ENCODE measurements at regions not wholly inside any gene's neighbourhood (a gene's known extent, or its start where the extent isn't known, plus 50 kb on each side); places are given as distances from the start of the nearest gene placed in this dataset.

DNA sequence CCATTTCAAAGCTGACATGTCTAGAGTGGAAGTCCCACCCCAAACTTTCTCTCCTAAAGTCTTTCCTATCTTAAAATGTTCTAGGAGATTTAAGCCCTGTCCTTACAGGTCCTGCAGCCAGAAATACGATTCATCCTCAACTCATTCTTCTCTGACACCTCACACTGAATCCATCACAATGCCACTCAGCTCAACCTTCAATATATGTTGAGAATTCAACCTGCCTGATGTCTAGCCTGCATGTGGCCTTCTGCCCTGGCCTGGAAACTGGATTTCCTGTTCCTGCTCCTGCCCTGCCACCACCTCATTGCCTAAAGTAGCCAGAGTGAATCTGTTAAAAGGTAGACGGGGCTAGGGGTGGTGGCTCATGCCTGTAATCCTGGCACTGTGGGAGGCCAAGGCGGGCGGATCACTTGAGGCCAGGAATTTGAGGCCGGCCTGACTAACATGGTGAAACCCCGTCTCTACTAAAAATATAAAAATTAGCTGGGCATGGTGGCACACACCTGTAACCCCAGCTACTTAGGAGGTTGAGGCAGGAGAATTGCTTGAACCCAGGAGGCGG, 345.9 kb downstream of the CDH26 start:
- Histone ChIP-seq H3K4me1 (no peaks in the 10 kb centered on the region), H3K4me3 (ENCODE audit: low read depth, low read length) (no peak overlapping the region), H3K27me3 (no peaks in the 10 kb centered on the region), H3K9me3 (no peaks in the 10 kb centered on the region; the same call in 1 of the 2 replicates), H3K36me3 (no peaks in the 10 kb centered on the region)
- TF ChIP-seq, protein P1, sequence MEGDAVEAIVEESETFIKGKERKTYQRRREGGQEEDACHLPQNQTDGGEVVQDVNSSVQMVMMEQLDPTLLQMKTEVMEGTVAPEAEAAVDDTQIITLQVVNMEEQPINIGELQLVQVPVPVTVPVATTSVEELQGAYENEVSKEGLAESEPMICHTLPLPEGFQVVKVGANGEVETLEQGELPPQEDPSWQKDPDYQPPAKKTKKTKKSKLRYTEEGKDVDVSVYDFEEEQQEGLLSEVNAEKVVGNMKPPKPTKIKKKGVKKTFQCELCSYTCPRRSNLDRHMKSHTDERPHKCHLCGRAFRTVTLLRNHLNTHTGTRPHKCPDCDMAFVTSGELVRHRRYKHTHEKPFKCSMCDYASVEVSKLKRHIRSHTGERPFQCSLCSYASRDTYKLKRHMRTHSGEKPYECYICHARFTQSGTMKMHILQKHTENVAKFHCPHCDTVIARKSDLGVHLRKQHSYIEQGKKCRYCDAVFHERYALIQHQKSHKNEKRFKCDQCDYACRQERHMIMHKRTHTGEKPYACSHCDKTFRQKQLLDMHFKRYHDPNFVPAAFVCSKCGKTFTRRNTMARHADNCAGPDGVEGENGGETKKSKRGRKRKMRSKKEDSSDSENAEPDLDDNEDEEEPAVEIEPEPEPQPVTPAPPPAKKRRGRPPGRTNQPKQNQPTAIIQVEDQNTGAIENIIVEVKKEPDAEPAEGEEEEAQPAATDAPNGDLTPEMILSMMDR (IDR thresholded peaks at IDR 0.05; ENCODE audit: low read depth, low read length): no peak
- DNase-seq: no peak

DNA sequence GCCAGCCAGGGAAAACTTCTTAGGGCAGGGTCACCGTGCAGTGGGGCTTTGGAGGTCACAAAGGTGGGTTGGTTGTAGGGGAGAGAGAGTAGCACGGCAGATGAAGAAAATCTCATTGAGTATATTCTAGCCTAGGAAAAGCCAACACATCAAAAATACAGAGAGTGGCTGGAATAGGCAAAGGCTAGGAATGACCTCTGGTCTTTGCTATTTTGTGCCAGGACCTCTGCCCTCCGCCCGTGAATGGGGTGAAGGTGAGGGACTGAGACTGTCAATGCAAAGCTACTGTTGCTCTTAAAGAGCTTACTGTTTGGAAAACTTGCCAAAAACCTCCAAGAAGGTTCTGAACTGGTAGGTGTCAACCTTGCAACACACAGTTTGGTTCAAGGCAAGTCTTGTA, 346.7 kb downstream of the CDH26 start:
- DNase-seq: no peak
- Histone ChIP-seq H3K27me3 (no peaks in the 10 kb centered on the region), H3K4me3 (ENCODE audit: low read depth, low read length) (no peak overlapping the region), H3K36me3 (no peaks in the 10 kb centered on the region), H3K9me3 (no peaks in the 10 kb centered on the region; the same call in 1 of the 2 replicates), H3K4me1 (no peaks in the 10 kb centered on the region)
- TF ChIP-seq, protein P1 (IDR thresholded peaks at IDR 0.05; ENCODE audit: low read depth, low read length): no peak

DNA sequence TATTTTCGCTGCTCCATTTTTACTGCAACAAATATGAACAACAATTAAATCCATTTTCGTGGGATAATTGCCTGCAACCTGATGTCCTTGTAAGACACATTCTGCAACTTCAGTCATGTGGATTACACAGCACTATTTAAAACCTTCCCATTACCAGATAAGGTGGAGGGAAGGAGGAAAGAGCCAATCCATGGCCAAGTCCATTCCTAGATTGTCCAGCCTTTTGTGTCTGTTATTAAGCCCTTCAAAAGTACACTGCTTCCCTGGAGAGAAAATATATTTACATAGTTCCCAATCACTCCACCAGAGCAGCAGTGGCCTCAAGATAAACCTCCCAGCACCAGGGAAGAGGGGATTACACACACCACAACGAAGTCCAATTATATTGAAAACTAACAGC, 347.9 kb downstream of the CDH26 start:
- H3K27me3 ChIP-seq: no peaks in the 10 kb centered on the region
- no peaks in the 10 kb centered on the region for H3K4me1 ChIP-seq
- TF ChIP-seq, protein P1 (IDR thresholded peaks at IDR 0.05; ENCODE audit: low read depth, low read length): no peak
- no peaks in the 10 kb centered on the region for H3K36me3 ChIP-seq
- DNase-seq: no peak
- H3K4me3 ChIP-seq (ENCODE audit: low read depth, low read length): no peak overlapping the region
- H3K9me3 ChIP-seq: 0 out of 2 replicates have a peak, but pooled peaks cover under 1% of the 10 kb centered on the region

DNA sequence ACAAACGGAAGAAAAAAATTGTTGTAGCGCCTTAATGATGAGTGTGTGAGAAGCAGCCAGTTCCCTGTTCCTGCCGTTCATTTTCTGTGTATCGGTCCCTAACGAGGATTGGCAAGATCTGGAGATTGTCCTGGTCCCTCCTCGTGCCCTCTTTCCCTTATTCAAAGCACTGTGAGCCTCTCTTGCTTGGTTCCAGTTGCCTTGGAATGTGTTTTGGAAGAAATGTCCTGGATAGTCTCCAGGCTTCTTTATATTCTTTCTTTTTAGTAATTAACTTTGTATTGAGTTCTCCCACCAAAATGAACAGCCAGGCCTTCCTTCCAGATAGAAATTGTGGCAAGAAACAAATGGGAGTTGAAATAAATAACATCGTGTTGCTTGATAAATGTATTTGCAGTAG, 348.3 kb downstream of the CDH26 start:
- no peaks in the 10 kb centered on the region for H3K27me3 ChIP-seq
- H3K4me1 ChIP-seq: no peaks in the 10 kb centered on the region
- peaks cover 4% of the 10 kb centered on the region; the same call in 1 of the 2 replicates for H3K9me3 ChIP-seq
- no peak overlapping the region for H3K4me3 ChIP-seq (ENCODE audit: low read depth, low read length)
- DNase-seq: no peak
- TF ChIP-seq, protein P1 (IDR thresholded peaks at IDR 0.05; ENCODE audit: low read depth, low read length): no peak
- H3K36me3 ChIP-seq: no peaks in the 10 kb centered on the region

DNA sequence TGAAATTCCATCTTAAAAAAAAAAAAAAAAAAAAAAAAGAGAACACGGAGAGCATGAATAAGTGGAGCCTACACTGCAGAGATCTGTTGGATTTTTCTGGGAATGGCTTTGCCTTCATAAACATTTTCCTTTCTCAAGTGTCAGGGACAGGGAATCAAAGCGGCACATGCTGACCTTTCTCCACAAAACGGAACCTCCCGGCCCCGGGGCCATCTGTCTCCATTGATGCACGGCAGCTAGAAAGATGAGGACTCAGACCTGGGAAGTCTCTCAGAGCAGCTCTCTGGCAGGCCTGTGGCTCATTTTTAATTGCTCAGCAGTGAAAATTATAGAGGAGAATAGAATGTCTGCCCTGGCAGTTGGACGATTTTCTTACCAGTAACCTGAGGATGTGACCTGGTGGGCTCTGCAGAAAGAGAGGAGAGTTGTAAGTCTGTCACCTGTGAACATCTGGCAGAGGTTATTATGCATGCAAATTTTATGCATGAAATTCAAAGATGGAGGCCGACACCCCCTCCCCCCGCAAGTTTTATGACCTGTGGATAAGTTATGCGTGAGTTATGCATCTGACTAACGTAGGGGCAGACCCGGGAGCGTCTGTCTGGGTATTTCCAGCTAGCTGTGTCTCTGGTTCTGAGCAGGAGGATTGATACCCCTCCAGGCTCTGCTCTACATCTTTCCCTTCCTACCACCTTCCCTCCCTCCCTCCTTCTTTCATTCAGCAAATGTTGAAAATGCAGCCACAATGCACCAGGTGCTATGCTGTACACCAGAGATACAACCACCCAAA, 352.5 kb downstream of the CDH26 start:
- no peak for DNase-seq
- TF ChIP-seq, protein P1 (IDR thresholded peaks at IDR 0.05; ENCODE audit: low read depth, low read length): no peak
- no peaks in the 10 kb centered on the region for H3K27me3 ChIP-seq

DNA sequence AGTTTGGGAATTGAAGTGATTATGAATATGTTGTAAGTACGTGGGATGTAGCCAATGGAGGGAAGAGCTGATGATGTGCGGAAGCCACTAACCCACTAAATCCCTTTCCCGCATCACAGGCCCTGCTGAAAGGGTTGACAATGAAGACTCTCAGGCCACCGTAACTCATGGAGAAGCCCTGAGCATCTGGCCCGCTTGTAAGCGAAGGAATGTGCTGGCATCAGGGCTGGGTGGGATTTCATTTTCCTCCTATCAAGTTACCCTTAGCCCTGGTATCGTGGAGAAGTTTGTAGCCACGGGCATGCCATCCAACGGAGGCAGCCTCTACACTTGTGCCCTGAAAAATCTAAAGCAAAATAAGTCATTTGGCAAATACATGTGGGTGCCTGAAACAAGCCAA, 355.0 kb downstream of the CDH26 start:
- H3K27me3 ChIP-seq: no peaks in the 10 kb centered on the region
- TF ChIP-seq, protein P1 (IDR thresholded peaks at IDR 0.05; ENCODE audit: low read depth, low read length): no peak

More for the DNA sequence above, 352.5 kb downstream of the CDH26 start:
- Histone ChIP-seq H3K36me3 (no peaks in the 10 kb centered on the region), H3K4me1 (no peaks in the 10 kb centered on the region), H3K9me3 (peaks cover 4% of the 10 kb centered on the region; the same call in 1 of the 2 replicates), H3K4me3 (ENCODE audit: low read depth, low read length) (no peak overlapping the region)

More for the DNA sequence above, 355.0 kb downstream of the CDH26 start:
- DNase-seq: no peak
- Histone ChIP-seq H3K36me3 (no peaks in the 10 kb centered on the region), H3K9me3 (peaks cover 4% of the 10 kb centered on the region; the same call in 1 of the 2 replicates), H3K4me3 (ENCODE audit: low read depth, low read length) (no peak overlapping the region), H3K4me1 (no peaks in the 10 kb centered on the region)
